HG03460 (cell line): ENCODE measurements at regions not wholly inside any gene's neighbourhood (a gene's known extent, or its start where the extent isn't known, plus 50 kb on each side); places are given as distances from the start of the nearest gene placed in this dataset.

Experiments
- ATAC-seq: cut with Tn5 transposase; IDR thresholded peaks from one replicate; pipeline ENCODE4 v1.9.1; 2021; ENCODE audit not compliant: unreplicated experiment

- no peak for ATAC-seq
Observed at GRCh38 chr5:10173716-10174115, 76.0 kb downstream of the ATPSCKMT start.

- no peak for ATAC-seq
Observed at GRCh38 chr5:10172247-10172646, 77.4 kb downstream of the ATPSCKMT start.

- no peak for ATAC-seq
Observed at GRCh38 chr5:10169359-10169758, 80.3 kb downstream of the ATPSCKMT start.

- no peak for ATAC-seq
Observed at GRCh38 chr5:10168254-10168653, 81.4 kb downstream of the ATPSCKMT start.

GRCh38 chr5:10167806-10168205 is 81.9 kb downstream of the ATPSCKMT start:
- no peak for ATAC-seq

GRCh38 chr5:10166392-10166791 is 83.3 kb downstream of the ATPSCKMT start:
- ATAC-seq: no peak

GRCh38 chr5:10162468-10162867 is 87.2 kb downstream of the ATPSCKMT start:
- no peak for ATAC-seq

GRCh38 chr5:10161778-10162177 is 87.9 kb downstream of the ATPSCKMT start:
- no peak for ATAC-seq

- no peak for ATAC-seq
Observed at GRCh38 chr5:10160241-10160640, 89.4 kb downstream of the ATPSCKMT start.

- no peak for ATAC-seq
Observed at GRCh38 chr5:10158886-10159285, 90.8 kb downstream of the ATPSCKMT start.

- no peak for ATAC-seq
Observed at GRCh38 chr5:10157085-10157669, 92.5 kb downstream of the ATPSCKMT start.

- no peak for ATAC-seq
Observed at GRCh38 chr5:10155897-10156667, 93.6 kb downstream of the ATPSCKMT start.

GRCh38 chr5:10153808-10154537 is 95.7 kb downstream of the ATPSCKMT start:
- no peak for ATAC-seq

GRCh38 chr5:10153394-10153793 is 96.3 kb downstream of the ATPSCKMT start:
- no peak for ATAC-seq

- ATAC-seq: no peak
Observed at GRCh38 chr5:10151656-10152055, 98.0 kb downstream of the ATPSCKMT start.

- ATAC-seq: no peak
Observed at GRCh38 chr5:10149911-10150310, 99.8 kb downstream of the ATPSCKMT start.

- ATAC-seq: no peak
Observed at GRCh38 chr5:10145923-10146401, 103.7 kb downstream of the ATPSCKMT start.

- ATAC-seq: no peak
Observed at GRCh38 chr5:10144040-10144439, 105.6 kb downstream of the ATPSCKMT start.

GRCh38 chr5:10140195-10140973 is 109.3 kb downstream of the ATPSCKMT start:
- no peak for ATAC-seq

- no peak for ATAC-seq
Observed at GRCh38 chr5:10138395-10139057, 111.2 kb downstream of the ATPSCKMT start.

GRCh38 chr5:10133830-10134229 is 115.9 kb downstream of the ATPSCKMT start:
- no peak for ATAC-seq
